GF-D8 (cell line): ENCODE measurements at regions not wholly inside any gene's neighbourhood (a gene's known extent, or its start where the extent isn't known, plus 50 kb on each side); places are given as distances from the start of the nearest gene placed in this dataset.
"Not testable (repeated sequence)": the region's sequence is repeated elsewhere in the genome, so short reads cannot be mapped to it uniquely, and the experiment has no call there.

ENCODE experiments used
- DNase-seq: peaks from one replicate; lab custom pipeline; 2025; lab: John Stamatoyannopoulos, UW

GRCh38 chr9:3659647-3660046, 133.8 kb upstream of the RFX3 start:
- no peak for DNase-seq

GRCh38 chr9:3658964-3659363, 133.2 kb upstream of the RFX3 start:
- DNase-seq, result no peak

- no peak for DNase-seq
Measured at GRCh38 chr9:3656224-3656623, 130.4 kb upstream of the RFX3 start.

- DNase-seq, result no peak
Measured at GRCh38 chr9:3650994-3651622, 125.3 kb upstream of the RFX3 start.

- no peak for DNase-seq
Measured at GRCh38 chr9:3648722-3649246, 123.0 kb upstream of the RFX3 start.

GRCh38 chr9:3648266-3648665, 122.5 kb upstream of the RFX3 start:
- no peak for DNase-seq

- no peak for DNase-seq
Measured at GRCh38 chr9:3647652-3648051, 121.9 kb upstream of the RFX3 start.

GRCh38 chr9:3646226-3646625, 120.4 kb upstream of the RFX3 start:
- DNase-seq, result no peak

GRCh38 chr9:3642075-3642474, 116.3 kb upstream of the RFX3 start:
- DNase-seq, result not testable (repeated sequence)

- DNase-seq, result no peak
Measured at GRCh38 chr9:3629495-3629894, 103.7 kb upstream of the RFX3 start.

GRCh38 chr9:3628239-3628638, 102.4 kb upstream of the RFX3 start:
- no peak for DNase-seq

GRCh38 chr9:3608011-3608410, 82.2 kb upstream of the RFX3 start:
- DNase-seq, result no peak

- no peak for DNase-seq
Measured at GRCh38 chr9:3600672-3601071, 74.9 kb upstream of the RFX3 start.

GRCh38 chr9:3597792-3598191, 72.0 kb upstream of the RFX3 start:
- no peak for DNase-seq

GRCh38 chr9:3586066-3586465, 60.3 kb upstream of the RFX3 start:
- DNase-seq, result no peak

GRCh38 chr9:3585606-3586005, 59.8 kb upstream of the RFX3 start:
- no peak for DNase-seq

GRCh38 chr9:3578786-3579185, 53.0 kb upstream of the RFX3 start:
- DNase-seq, result no peak

GRCh38 chr9:3576328-3576727, 50.5 kb upstream of the RFX3 start:
- DNase-seq, result peak; percentile 95

- no peak for DNase-seq
Measured at GRCh38 chr9:3575821-3576220, 50.0 kb upstream of the RFX3 start.
